ENCODE measurements at regions not wholly inside any gene's neighbourhood (a gene's known extent, or its start where the extent isn't known, plus 50 kb on each side); places are given as distances from the start of the nearest gene placed in this dataset.

DNA sequence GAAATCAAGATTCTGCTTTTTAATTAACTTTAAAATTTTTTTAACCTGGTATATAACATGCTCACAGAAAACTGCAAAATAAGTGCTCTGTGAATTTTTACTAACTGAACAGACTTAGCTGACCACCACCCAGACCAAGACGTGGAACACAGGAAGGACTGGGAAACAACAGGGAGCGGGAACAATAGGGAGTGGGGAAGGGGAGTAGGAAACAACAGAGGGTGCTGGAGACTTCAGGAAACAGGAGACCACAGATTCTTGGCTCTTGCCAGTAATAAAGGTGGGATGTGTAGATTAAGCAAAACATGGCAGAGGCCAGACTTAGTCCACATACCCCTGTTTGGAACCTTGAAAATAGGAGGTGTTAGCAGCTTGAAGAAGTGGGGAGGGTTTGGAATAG is 51.4 kb upstream of the TMCC3 start:
- TF ChIP-seq, protein P1, sequence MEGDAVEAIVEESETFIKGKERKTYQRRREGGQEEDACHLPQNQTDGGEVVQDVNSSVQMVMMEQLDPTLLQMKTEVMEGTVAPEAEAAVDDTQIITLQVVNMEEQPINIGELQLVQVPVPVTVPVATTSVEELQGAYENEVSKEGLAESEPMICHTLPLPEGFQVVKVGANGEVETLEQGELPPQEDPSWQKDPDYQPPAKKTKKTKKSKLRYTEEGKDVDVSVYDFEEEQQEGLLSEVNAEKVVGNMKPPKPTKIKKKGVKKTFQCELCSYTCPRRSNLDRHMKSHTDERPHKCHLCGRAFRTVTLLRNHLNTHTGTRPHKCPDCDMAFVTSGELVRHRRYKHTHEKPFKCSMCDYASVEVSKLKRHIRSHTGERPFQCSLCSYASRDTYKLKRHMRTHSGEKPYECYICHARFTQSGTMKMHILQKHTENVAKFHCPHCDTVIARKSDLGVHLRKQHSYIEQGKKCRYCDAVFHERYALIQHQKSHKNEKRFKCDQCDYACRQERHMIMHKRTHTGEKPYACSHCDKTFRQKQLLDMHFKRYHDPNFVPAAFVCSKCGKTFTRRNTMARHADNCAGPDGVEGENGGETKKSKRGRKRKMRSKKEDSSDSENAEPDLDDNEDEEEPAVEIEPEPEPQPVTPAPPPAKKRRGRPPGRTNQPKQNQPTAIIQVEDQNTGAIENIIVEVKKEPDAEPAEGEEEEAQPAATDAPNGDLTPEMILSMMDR (IDR thresholded peaks at IDR 0.05): no peak
- TF ChIP-seq EZH2phosphoT487 (IDR thresholded peaks at IDR 0.05): no peak
